T-helper 9 cell (primary cell): ENCODE measurements at regions not wholly inside any gene's neighbourhood (a gene's known extent, or its start where the extent isn't known, plus 50 kb on each side); places are given as distances from the start of the nearest gene placed in this dataset.
A peak's percentile ranks its signal among the peaks of the same experiment; 100 is the strongest.
"Not testable (repeated sequence)": the region's sequence is repeated elsewhere in the genome, so short reads cannot be mapped to it uniquely, and the experiment has no call there.

Source experiments
- DNase-seq: peaks from one replicate; pipeline ENCODE4 v3.0.0-alpha.2; 2020

DNA sequence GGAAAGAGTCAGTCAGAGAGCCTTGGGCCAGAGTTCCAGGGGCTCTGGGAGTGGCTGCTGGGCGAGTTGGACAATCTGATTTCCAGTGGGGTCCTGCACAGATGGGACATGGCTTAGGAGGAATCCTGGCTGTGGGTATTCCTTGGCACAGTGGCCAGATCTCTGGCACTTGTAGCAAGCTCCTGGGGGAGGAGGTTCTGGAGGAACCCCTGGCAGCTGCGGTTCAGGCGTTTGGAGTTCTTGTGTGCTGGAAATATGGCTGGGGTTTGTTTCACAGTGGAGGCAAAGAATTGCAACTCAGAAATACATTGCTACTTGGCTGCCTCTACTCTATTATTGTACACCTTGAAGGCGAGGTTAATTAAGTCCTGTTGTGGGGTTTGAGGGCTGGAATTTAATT, 67.2 kb upstream of the SLC4A7 start:
- not testable (repeated sequence) for DNase-seq

GRCh38 chr3:27545061-27545460, 60.9 kb upstream of the SLC4A7 start:
- DNase-seq, result no peak

DNA sequence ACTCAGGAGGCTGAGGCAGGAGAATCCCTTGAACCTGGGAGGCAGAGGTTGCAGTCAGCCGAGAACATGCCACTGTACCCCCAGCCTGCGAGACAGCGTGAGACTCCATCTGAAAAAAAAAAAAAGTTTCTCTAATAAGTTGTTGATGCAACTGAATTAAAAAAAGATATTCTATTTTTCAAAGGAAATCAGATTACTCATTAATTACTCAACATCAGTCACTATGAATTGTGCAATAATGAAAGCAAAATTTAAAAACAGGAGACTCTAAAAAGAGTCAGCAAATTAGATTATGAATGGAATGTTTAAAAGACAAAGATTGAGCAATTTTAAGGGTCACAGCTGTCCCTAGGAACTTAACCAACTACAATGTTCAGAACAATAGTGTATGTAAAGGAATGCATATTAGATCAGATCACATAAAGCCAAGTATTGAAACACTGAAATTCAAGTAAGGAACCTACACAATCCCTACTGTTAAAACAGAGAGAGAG, 60.2 kb upstream of the SLC4A7 start:
- DNase-seq, result no peak

GRCh38 chr3:27542476-27542875, 58.3 kb upstream of the SLC4A7 start:
- DNase-seq, result no peak

GRCh38 chr3:27540231-27540630, 56.0 kb upstream of the SLC4A7 start:
- no peak for DNase-seq

- DNase-seq, result no peak
Observed at GRCh38 chr3:27536491-27536890, 52.3 kb upstream of the SLC4A7 start.

DNA sequence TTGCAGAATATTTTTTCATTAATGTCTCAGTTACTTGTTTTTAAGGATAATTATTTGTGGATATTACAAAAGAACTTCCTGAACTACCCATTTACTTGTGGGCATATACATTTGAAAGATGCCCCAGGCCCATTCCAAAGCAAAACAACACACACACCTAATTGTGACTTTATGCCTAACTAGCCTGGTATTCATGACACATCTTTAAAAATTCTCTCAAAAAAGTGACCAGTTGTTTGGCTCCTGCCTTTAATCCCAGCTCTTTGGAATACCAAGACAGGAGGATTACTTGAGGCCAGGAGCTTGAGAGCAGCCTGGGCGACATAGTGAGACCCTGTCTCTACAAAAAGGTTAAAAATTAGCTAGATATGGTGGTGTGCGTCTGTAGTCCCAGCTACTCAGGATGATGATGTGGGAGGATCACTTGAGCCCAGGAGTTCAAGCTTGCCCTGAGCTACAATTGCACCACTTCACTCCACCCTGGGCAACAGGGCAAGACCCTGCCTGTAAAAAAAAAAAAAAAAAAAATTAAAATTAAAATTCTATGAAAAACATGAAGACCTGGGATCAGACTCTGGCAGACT, 51.7 kb upstream of the SLC4A7 start:
- no peak for DNase-seq

DNA sequence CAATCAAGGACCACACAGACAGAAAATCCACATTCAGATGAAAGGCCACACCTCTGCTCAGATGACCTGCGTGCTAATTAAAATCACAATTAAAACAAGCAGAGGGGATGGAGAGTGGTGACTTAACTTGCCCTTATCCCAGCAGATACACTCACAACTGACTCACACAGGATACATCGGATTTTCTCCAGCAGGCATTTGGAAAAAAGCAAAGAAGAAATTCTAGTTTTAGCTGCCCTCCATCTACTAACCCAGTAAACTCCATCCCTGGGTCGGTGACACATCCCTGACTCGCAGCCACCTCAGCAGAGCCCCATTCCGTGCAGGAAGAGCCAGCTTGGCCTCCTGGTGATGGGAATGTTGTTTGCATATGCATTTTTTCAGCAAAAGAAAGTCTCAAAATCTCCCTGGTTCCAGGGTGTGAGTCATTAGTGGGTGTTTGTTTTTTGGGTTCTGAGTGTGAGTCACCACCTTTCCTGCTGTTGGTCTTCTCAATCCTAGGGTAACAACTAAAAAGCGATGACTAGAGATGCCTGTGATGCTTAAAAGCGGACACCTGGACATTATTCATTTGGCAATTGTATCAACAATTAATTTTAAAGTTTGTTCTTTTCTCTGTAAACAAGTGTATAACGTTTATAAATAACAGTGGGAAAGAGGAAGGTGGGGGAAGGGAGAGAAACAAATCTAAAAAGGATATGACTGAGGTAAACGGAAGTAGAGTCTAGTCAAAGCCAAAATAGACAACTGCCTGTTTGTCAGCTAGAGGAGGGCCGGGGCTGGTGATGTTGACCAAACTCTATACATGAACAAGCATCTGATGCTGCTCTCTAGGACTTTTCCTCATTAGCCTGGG, 49.8 kb upstream of the SLC4A7 start:
- peak; percentile 11 for DNase-seq
